Mononuclear cell (primary cell): ENCODE measurements at regions not wholly inside any gene's neighbourhood (a gene's known extent, or its start where the extent isn't known, plus 50 kb on each side); places are given as distances from the start of the nearest gene placed in this dataset.
"Not testable (repeated sequence)": the region's sequence is repeated elsewhere in the genome, so short reads cannot be mapped to it uniquely, and the experiment has no call there.

Source experiments
- H3K27me3 ChIP-seq: 2 replicates; pipeline ENCODE4 v1.6.0; 2011; ENCODE audit warnings: low read length, control low read depth; ENCODE audit not compliant: insufficient read depth
- H3K4me1 ChIP-seq: 2 replicates; pipeline ENCODE4 v1.5.1; 2011; ENCODE audit warnings: mild to moderate bottlenecking, low read length, control low read depth; ENCODE audit not compliant: insufficient read depth
- H3K4me3 ChIP-seq: 2 replicates; pipeline ENCODE4 v1.5.1; 2011; ENCODE audit warnings: mild to moderate bottlenecking, low read length, moderate library complexity
- H3K9me3 ChIP-seq: 2 replicates; pipeline ENCODE4 v1.5.1; 2011; ENCODE audit warnings: low read depth, mild to moderate bottlenecking, control low read depth, low read length

- no peaks in the 10 kb centered on the region for H3K27me3 ChIP-seq
- no peaks in the 10 kb centered on the region for H3K4me1 ChIP-seq
- no peak overlapping the region for H3K4me3 ChIP-seq
- H3K9me3 ChIP-seq: no peaks in the 10 kb centered on the region
Measured at GRCh38 chr4:23429497-23429896, 460.4 kb downstream of the PPARGC1A start.

GRCh38 chr4:23425570-23425969, 464.3 kb downstream of the PPARGC1A start:
- H3K4me1 ChIP-seq: no peaks in the 10 kb centered on the region
- H3K4me3 ChIP-seq: no peak overlapping the region
- no peaks in the 10 kb centered on the region for H3K27me3 ChIP-seq
- H3K9me3 ChIP-seq: no peaks in the 10 kb centered on the region

- H3K4me3 ChIP-seq: no peak overlapping the region
- H3K4me1 ChIP-seq: no peaks in the 10 kb centered on the region
- no peaks in the 10 kb centered on the region for H3K27me3 ChIP-seq
- peaks cover 4% of the 10 kb centered on the region for H3K9me3 ChIP-seq
Measured at GRCh38 chr4:23423540-23423939, 466.3 kb downstream of the PPARGC1A start.

GRCh38 chr4:23422878-23423277, 467.0 kb downstream of the PPARGC1A start:
- peaks cover 4% of the 10 kb centered on the region for H3K9me3 ChIP-seq
- no peak overlapping the region for H3K4me3 ChIP-seq
- H3K4me1 ChIP-seq: no peaks in the 10 kb centered on the region
- no peaks in the 10 kb centered on the region for H3K27me3 ChIP-seq

GRCh38 chr4:23413631-23414030, 476.2 kb downstream of the PPARGC1A start:
- Histone ChIP-seq H3K9me3 (no peaks in the 10 kb centered on the region), H3K4me1 (no peaks in the 10 kb centered on the region)

GRCh38 chr4:23412701-23413100, 477.1 kb downstream of the PPARGC1A start:
- Histone ChIP-seq H3K4me1 (no peaks in the 10 kb centered on the region), H3K9me3 (no peaks in the 10 kb centered on the region), H3K27me3 (no peaks in the 10 kb centered on the region), H3K4me3 (no peak overlapping the region)

More at GRCh38 chr4:23413631-23414030, 476.2 kb downstream of the PPARGC1A start:
- Histone ChIP-seq H3K27me3 (no peaks in the 10 kb centered on the region), H3K4me3 (no peak overlapping the region)

GRCh38 chr4:23408913-23409312, 480.9 kb downstream of the PPARGC1A start:
- H3K9me3 ChIP-seq, H3K4me3 ChIP-seq, H3K4me1 ChIP-seq, H3K27me3 ChIP-seq: not testable (repeated sequence)

- Histone ChIP-seq H3K4me3 (no peak overlapping the region), H3K9me3 (no peaks in the 10 kb centered on the region), H3K4me1 (no peaks in the 10 kb centered on the region), H3K27me3 (no peaks in the 10 kb centered on the region)
Measured at GRCh38 chr4:23401572-23401971, 488.3 kb downstream of the PPARGC1A start.

- Histone ChIP-seq H3K4me3 (no peak overlapping the region), H3K27me3 (no peaks in the 10 kb centered on the region), H3K4me1 (no peaks in the 10 kb centered on the region), H3K9me3 (no peaks in the 10 kb centered on the region)
Measured at GRCh38 chr4:23392860-23393458, 496.9 kb downstream of the PPARGC1A start.

- H3K9me3 ChIP-seq: no peaks in the 10 kb centered on the region
- no peaks in the 10 kb centered on the region for H3K27me3 ChIP-seq
- no peak overlapping the region for H3K4me3 ChIP-seq
- no peaks in the 10 kb centered on the region for H3K4me1 ChIP-seq
Measured at GRCh38 chr4:23390246-23390645, 499.6 kb downstream of the PPARGC1A start.

GRCh38 chr4:23388699-23389395, 501.0 kb downstream of the PPARGC1A start:
- no peaks in the 10 kb centered on the region for H3K27me3 ChIP-seq
- H3K4me1 ChIP-seq: no peaks in the 10 kb centered on the region
- H3K9me3 ChIP-seq: no peaks in the 10 kb centered on the region
- H3K4me3 ChIP-seq: no peak overlapping the region

- Histone ChIP-seq H3K4me3 (no peak overlapping the region), H3K27me3 (no peaks in the 10 kb centered on the region), H3K4me1 (no peaks in the 10 kb centered on the region), H3K9me3 (no peaks in the 10 kb centered on the region)
Measured at GRCh38 chr4:23388255-23388654, 501.6 kb downstream of the PPARGC1A start.

GRCh38 chr4:23384741-23385140, 505.1 kb downstream of the PPARGC1A start:
- no peaks in the 10 kb centered on the region for H3K4me1 ChIP-seq
- H3K4me3 ChIP-seq: no peak overlapping the region
- no peaks in the 10 kb centered on the region for H3K27me3 ChIP-seq
- H3K9me3 ChIP-seq: no peaks in the 10 kb centered on the region

- Histone ChIP-seq H3K4me1 (no peaks in the 10 kb centered on the region), H3K4me3 (no peak overlapping the region), H3K27me3 (no peaks in the 10 kb centered on the region), H3K9me3 (no peaks in the 10 kb centered on the region)
Measured at GRCh38 chr4:23382879-23383278, 507.0 kb downstream of the PPARGC1A start.

- Histone ChIP-seq H3K27me3 (no peaks in the 10 kb centered on the region), H3K9me3 (no peaks in the 10 kb centered on the region), H3K4me3 (no peak overlapping the region), H3K4me1 (no peaks in the 10 kb centered on the region)
Measured at GRCh38 chr4:23374259-23374658, 515.6 kb downstream of the PPARGC1A start.

- Histone ChIP-seq H3K9me3 (no peaks in the 10 kb centered on the region), H3K4me1 (no peaks in the 10 kb centered on the region), H3K27me3 (no peaks in the 10 kb centered on the region), H3K4me3 (no peak overlapping the region)
Measured at GRCh38 chr4:23373261-23373660, 516.6 kb downstream of the PPARGC1A start.
